ENCODE measurements at regions not wholly inside any gene's neighbourhood (a gene's known extent, or its start where the extent isn't known, plus 50 kb on each side); places are given as distances from the start of the nearest gene placed in this dataset.

DNA sequence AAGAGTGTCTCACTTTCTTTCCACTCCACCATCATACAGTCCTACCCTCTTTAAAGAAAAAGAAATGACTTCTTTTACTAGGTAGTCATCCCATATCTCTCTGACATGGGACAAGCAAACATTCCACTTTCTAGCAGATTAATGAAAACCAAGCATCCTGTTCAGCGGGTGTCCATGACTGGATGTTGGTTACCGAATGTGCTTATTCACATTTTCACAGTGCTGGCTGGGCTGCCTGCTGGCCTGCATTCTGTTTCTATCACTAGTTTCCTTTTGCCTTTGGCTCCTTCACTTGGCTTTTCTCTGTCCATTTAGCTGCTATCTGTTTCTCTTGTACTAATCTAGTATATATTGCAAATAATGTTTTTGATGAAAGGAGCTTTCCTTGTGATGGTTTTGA lies 598.4 kb downstream of the RWDD3 start:
- TF ChIP-seq RAD21 (CRISPR knock-in tag; conservative IDR thresholded peaks at IDR 0.05 in 1 of 2, IDR thresholded peaks at IDR 0.05 in 1 of 2) (no peak), TBP (optimal IDR thresholded peaks at IDR 0.05; ENCODE audit: low read depth, low read length) (no peak), CEBPB (tag; IDR thresholded peaks at IDR 0.05) (no peak), RAD51 (IDR thresholded peaks at IDR 0.05; ENCODE audit: borderline replicate concordance, low read depth) (no peak), ZNF217 (CRISPR knock-in tag; IDR thresholded peaks at IDR 0.05) (no peak), PML (IDR thresholded peaks at IDR 0.05; ENCODE audit: low read length) (no peak)
- TF ChIP-seq, protein P1, sequence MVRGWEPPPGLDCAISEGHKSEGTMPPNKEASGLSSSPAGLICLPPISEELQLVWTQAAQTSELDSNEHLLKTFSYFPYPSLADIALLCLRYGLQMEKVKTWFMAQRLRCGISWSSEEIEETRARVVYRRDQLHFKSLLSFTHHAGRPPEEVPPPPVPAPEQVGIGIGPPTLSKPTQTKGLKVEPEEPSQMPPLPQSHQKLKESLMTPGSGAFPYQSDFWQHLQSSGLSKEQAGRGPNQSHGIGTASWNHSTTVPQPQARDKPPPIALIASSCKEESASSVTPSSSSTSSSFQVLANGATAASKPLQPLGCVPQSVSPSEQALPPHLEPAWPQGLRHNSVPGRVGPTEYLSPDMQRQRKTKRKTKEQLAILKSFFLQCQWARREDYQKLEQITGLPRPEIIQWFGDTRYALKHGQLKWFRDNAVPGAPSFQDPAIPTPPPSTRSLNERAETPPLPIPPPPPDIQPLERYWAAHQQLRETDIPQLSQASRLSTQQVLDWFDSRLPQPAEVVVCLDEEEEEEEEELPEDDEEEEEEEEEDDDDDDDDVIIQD (CRISPR knock-in tag; IDR thresholded peaks at IDR 0.05) = no peak
- TF ChIP-seq, protein P2, sequence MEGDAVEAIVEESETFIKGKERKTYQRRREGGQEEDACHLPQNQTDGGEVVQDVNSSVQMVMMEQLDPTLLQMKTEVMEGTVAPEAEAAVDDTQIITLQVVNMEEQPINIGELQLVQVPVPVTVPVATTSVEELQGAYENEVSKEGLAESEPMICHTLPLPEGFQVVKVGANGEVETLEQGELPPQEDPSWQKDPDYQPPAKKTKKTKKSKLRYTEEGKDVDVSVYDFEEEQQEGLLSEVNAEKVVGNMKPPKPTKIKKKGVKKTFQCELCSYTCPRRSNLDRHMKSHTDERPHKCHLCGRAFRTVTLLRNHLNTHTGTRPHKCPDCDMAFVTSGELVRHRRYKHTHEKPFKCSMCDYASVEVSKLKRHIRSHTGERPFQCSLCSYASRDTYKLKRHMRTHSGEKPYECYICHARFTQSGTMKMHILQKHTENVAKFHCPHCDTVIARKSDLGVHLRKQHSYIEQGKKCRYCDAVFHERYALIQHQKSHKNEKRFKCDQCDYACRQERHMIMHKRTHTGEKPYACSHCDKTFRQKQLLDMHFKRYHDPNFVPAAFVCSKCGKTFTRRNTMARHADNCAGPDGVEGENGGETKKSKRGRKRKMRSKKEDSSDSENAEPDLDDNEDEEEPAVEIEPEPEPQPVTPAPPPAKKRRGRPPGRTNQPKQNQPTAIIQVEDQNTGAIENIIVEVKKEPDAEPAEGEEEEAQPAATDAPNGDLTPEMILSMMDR (IDR thresholded peaks at IDR 0.05 in 2 of 3, conservative IDR thresholded peaks at IDR 0.05 in 1 of 3; ENCODE audit: insufficient read depth in 2 of 3, low read depth in 1 of 3, low read length in 3 of 3) = no peak
